ENCODE measurements at regions not wholly inside any gene's neighbourhood (a gene's known extent, or its start where the extent isn't known, plus 50 kb on each side); places are given as distances from the start of the nearest gene placed in this dataset.

DNA sequence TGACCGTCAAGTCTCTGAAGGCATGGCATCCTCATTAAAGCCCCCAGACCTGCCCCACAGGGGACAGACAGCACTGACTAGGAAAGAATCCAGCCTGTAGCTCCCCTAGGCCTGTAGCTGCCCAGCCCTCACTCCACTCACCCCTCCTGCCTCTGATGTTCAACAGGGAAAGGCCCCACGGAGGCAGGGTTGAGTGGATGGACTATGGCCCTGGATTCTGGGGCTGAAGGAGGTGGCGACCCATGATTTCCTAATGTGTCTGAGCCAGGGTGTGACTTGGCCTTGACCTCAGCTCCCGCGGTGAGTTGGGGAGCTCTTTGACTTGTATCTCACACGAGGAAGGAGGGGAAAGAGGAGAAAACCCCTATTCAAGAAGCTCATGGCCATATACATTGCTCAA is 238.5 kb upstream of the CSF3R start:
- H2BK15ac ChIP-seq (replicated peaks; ENCODE audit: low read depth): no peak overlapping the region
- no peak overlapping the region for H3K18ac ChIP-seq (ENCODE audit: low read length)
- H3K56ac ChIP-seq (ENCODE audit: low read length): no peak overlapping the region
- no peak overlapping the region for H2BK5ac ChIP-seq (ENCODE audit: low read length)
- no peaks in the 10 kb centered on the region for H3K79me2 ChIP-seq (ENCODE audit: control insufficient read depth, insufficient read depth, low read length)
- H3K79me1 ChIP-seq (ENCODE audit: low read length): no peaks in the 10 kb centered on the region
- H3K27ac ChIP-seq (ENCODE audit: low read depth, low read length): no peak overlapping the region
- H4K8ac ChIP-seq (ENCODE audit: low read depth, low read length): no peak overlapping the region
- no peak overlapping the region for H3K9ac ChIP-seq (ENCODE audit: low read length)
- no peak overlapping the region for H3K4me2 ChIP-seq (ENCODE audit: low read length)
- no peaks in the 10 kb centered on the region for H3K4me1 ChIP-seq (ENCODE audit: control insufficient read depth, low read depth, low read length)
- no peak overlapping the region for H3K4me3 ChIP-seq (ENCODE audit: low read length)
- no peak overlapping the region for H3K4ac ChIP-seq (ENCODE audit: low read depth, low read length)
- no CpG with 5 or more reads among the region's 6 CpGs for WGBS (ENCODE audit: extremely low coverage, insufficient coverage, low lambda C conversion rate)
- no peaks in the 10 kb centered on the region for H3K27me3 ChIP-seq (ENCODE audit: insufficient read depth, low read length, poor library complexity)
- H2AK5ac ChIP-seq (ENCODE audit: low read length): no peak overlapping the region
- no peak overlapping the region for H4K5ac ChIP-seq (ENCODE audit: low read length)
- no peak overlapping the region for H2BK120ac ChIP-seq (ENCODE audit: low read depth, low read length)
- DNase-seq: no peak
- H3K23ac ChIP-seq (ENCODE audit: low read length): no peak overlapping the region
- no peaks in the 10 kb centered on the region for H3K36me3 ChIP-seq (ENCODE audit: control insufficient read depth, insufficient read depth, low read length)

DNA sequence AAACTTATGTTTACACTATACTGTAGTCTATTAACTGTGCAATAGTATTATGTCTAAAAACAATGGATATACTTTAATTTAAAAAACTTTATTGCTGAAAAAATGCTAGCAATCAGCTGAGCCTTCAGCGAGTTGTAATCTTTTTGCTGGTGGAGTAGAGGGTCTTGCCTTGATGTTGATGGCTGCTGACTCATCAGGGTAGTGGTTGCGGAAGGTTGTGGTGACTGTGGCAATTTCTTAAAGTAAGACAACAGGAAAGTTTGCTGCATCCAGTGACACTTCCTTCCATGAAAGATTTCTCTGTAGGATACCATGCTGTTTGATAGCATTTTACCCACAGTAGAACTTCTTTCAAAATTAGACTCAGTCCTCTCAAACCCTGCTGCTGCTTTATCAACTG is 234.7 kb upstream of the CSF3R start:
- H3K79me1 ChIP-seq (ENCODE audit: low read length): no peaks in the 10 kb centered on the region
- no peak overlapping the region for H4K8ac ChIP-seq (ENCODE audit: low read depth, low read length)
- no peak overlapping the region for H2BK5ac ChIP-seq (ENCODE audit: low read length)
- no peaks in the 10 kb centered on the region for H3K27me3 ChIP-seq (ENCODE audit: insufficient read depth, low read length, poor library complexity)
- H3K9ac ChIP-seq (ENCODE audit: low read length): no peak overlapping the region
- H2BK15ac ChIP-seq (replicated peaks; ENCODE audit: low read depth): no peak overlapping the region
- H3K27ac ChIP-seq (ENCODE audit: low read depth, low read length): no peak overlapping the region
- DNase-seq: no peak
- H3K18ac ChIP-seq (ENCODE audit: low read length): no peak overlapping the region
- H4K5ac ChIP-seq (ENCODE audit: low read length): no peak overlapping the region
- no peak overlapping the region for H3K4ac ChIP-seq (ENCODE audit: low read depth, low read length)
- no peaks in the 10 kb centered on the region for H3K36me3 ChIP-seq (ENCODE audit: control insufficient read depth, insufficient read depth, low read length)
- no peaks in the 10 kb centered on the region for H3K4me1 ChIP-seq (ENCODE audit: control insufficient read depth, low read depth, low read length)
- no peak overlapping the region for H3K56ac ChIP-seq (ENCODE audit: low read length)
- no peak overlapping the region for H2BK120ac ChIP-seq (ENCODE audit: low read depth, low read length)
- no peak overlapping the region for H3K23ac ChIP-seq (ENCODE audit: low read length)
- no peak overlapping the region for H3K4me2 ChIP-seq (ENCODE audit: low read length)
- WGBS (ENCODE audit: extremely low coverage, insufficient coverage, low lambda C conversion rate): no CpG with 5 or more reads among the region's 2 CpGs
- no peak overlapping the region for H3K4me3 ChIP-seq (ENCODE audit: low read length)
- H3K79me2 ChIP-seq (ENCODE audit: control insufficient read depth, insufficient read depth, low read length): no peaks in the 10 kb centered on the region
- H2AK5ac ChIP-seq (ENCODE audit: low read length): no peak overlapping the region

DNA sequence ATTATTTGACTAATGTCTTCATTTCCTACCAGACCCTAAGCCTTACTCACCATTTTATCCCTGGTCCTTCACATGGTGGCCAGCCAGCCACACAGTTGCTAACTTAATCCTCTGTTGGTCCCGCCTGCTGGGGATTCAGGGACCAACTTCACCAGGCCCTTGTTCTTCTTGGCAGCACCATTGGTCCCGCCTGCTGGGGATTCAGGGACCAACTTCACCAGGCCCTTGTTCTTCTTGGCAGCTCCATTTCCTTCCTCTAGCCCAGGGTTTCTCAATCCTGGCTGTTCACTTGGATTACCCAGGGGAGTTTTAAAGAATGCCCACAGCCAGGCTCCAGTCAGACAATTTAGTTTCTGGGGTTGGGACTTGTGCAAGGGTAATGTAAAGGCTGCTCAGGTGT is 233.1 kb upstream of the CSF3R start:
- Histone ChIP-seq H2AK5ac (ENCODE audit: low read length) (no peak overlapping the region), H3K9ac (ENCODE audit: low read length) (no peak overlapping the region), H3K79me2 (ENCODE audit: control insufficient read depth, insufficient read depth, low read length) (no peaks in the 10 kb centered on the region), H3K4ac (ENCODE audit: low read depth, low read length) (no peak overlapping the region), H3K27ac (ENCODE audit: low read depth, low read length) (no peak overlapping the region), H2BK120ac (ENCODE audit: low read depth, low read length) (no peak overlapping the region), H4K8ac (ENCODE audit: low read depth, low read length) (no peak overlapping the region), H2BK5ac (ENCODE audit: low read length) (no peak overlapping the region), H4K5ac (ENCODE audit: low read length) (no peak overlapping the region), H3K4me1 (ENCODE audit: control insufficient read depth, low read depth, low read length) (peaks cover 6% of the 10 kb centered on the region), H2BK15ac (replicated peaks; ENCODE audit: low read depth) (no peak overlapping the region), H3K56ac (ENCODE audit: low read length) (no peak overlapping the region), H3K18ac (ENCODE audit: low read length) (no peak overlapping the region), H3K4me2 (ENCODE audit: low read length) (no peak overlapping the region), H3K79me1 (ENCODE audit: low read length) (no peaks in the 10 kb centered on the region), H3K27me3 (ENCODE audit: insufficient read depth, low read length, poor library complexity) (no peaks in the 10 kb centered on the region), H3K23ac (ENCODE audit: low read length) (no peak overlapping the region), H3K4me3 (ENCODE audit: low read length) (no peak overlapping the region), H3K36me3 (ENCODE audit: control insufficient read depth, insufficient read depth, low read length) (no peaks in the 10 kb centered on the region)
- WGBS (ENCODE audit: extremely low coverage, insufficient coverage, low lambda C conversion rate): no CpG with 5 or more reads among the region's 2 CpGs
- DNase-seq: no peak

DNA sequence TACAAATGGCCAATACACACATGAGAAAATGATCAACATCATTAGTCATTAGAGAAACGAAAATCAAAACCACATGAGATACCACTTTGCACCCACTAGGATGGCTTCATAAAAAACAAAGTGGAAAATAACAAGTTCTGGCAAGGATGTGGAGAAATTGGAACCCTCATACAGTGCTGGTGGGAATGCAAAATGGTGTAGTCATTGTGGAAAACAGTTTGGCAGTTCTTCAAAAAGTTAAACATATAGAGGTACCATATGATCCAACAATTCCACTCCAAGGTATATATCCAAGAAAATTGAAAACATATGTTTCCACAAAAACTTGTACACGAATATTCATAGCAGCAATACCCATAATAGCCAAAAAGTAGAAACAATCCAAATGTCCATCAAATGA is 231.6 kb upstream of the CSF3R start:
- Histone ChIP-seq H3K79me1 (ENCODE audit: low read length) (no peaks in the 10 kb centered on the region), H3K4ac (ENCODE audit: low read depth, low read length) (no peak overlapping the region), H3K79me2 (ENCODE audit: control insufficient read depth, insufficient read depth, low read length) (no peaks in the 10 kb centered on the region), H2BK15ac (replicated peaks; ENCODE audit: low read depth) (no peak overlapping the region), H2BK5ac (ENCODE audit: low read length) (no peak overlapping the region), H3K56ac (ENCODE audit: low read length) (no peak overlapping the region), H3K4me3 (ENCODE audit: low read length) (no peak overlapping the region), H2AK5ac (ENCODE audit: low read length) (no peak overlapping the region), H3K27me3 (ENCODE audit: insufficient read depth, low read length, poor library complexity) (no peaks in the 10 kb centered on the region), H3K27ac (ENCODE audit: low read depth, low read length) (no peak overlapping the region), H3K23ac (ENCODE audit: low read length) (no peak overlapping the region), H4K8ac (ENCODE audit: low read depth, low read length) (no peak overlapping the region), H3K9ac (ENCODE audit: low read length) (no peak overlapping the region), H3K36me3 (ENCODE audit: control insufficient read depth, insufficient read depth, low read length) (no peaks in the 10 kb centered on the region), H4K5ac (ENCODE audit: low read length) (no peak overlapping the region), H3K4me2 (ENCODE audit: low read length) (no peak overlapping the region), H3K4me1 (ENCODE audit: control insufficient read depth, low read depth, low read length) (peaks cover 9% of the 10 kb centered on the region), H2BK120ac (ENCODE audit: low read depth, low read length) (no peak overlapping the region), H3K18ac (ENCODE audit: low read length) (no peak overlapping the region)
- no CpG with 5 or more reads among the region's 2 CpGs for WGBS (ENCODE audit: extremely low coverage, insufficient coverage, low lambda C conversion rate)
- no peak for DNase-seq

DNA sequence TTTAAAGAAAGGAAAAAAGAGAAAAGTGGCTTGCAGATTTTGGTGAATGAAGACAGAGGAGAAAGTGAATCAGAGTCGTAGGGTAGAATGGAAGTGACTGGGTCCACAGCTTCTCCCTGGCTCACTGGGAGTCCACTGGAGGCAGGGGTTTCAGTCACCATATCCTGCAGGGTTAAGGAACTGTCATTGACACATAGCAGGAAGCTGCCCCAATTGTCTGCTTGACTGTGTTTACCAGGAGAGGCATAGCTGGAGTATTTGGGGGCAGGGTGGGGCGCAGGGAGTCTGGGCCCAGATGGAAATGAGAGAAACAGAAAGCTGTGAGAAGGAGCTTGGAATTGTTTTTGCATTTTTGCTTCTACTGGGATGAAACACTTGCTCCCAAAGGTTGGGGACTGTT is 228.8 kb upstream of the CSF3R start:
- no peak overlapping the region for H2BK5ac ChIP-seq (ENCODE audit: low read length)
- H3K79me1 ChIP-seq (ENCODE audit: low read length): no peaks in the 10 kb centered on the region
- peak overlapping the region; percentile 51 for H3K18ac ChIP-seq (ENCODE audit: low read length)
- H3K36me3 ChIP-seq (ENCODE audit: control insufficient read depth, insufficient read depth, low read length): no peaks in the 10 kb centered on the region
- peak overlapping the region; percentile 23 for H3K27ac ChIP-seq (ENCODE audit: low read depth, low read length)
- H3K27me3 ChIP-seq (ENCODE audit: insufficient read depth, low read length, poor library complexity): no peaks in the 10 kb centered on the region
- H3K4me2 ChIP-seq (ENCODE audit: low read length): no peak overlapping the region
- peaks cover 9% of the 10 kb centered on the region for H3K4me1 ChIP-seq (ENCODE audit: control insufficient read depth, low read depth, low read length)
- no peak overlapping the region for H4K8ac ChIP-seq (ENCODE audit: low read depth, low read length)
- no peak overlapping the region for H3K56ac ChIP-seq (ENCODE audit: low read length)
- H3K9ac ChIP-seq (ENCODE audit: low read length): no peak overlapping the region
- H2AK5ac ChIP-seq (ENCODE audit: low read length): no peak overlapping the region
- H2BK120ac ChIP-seq (ENCODE audit: low read depth, low read length): no peak overlapping the region
- H3K4ac ChIP-seq (ENCODE audit: low read depth, low read length): no peak overlapping the region
- no peaks in the 10 kb centered on the region for H3K79me2 ChIP-seq (ENCODE audit: control insufficient read depth, insufficient read depth, low read length)
- H3K23ac ChIP-seq (ENCODE audit: low read length): no peak overlapping the region
- WGBS (ENCODE audit: extremely low coverage, insufficient coverage, low lambda C conversion rate): no CpG with 5 or more reads among the region's 2 CpGs
- H3K4me3 ChIP-seq (ENCODE audit: low read length): no peak overlapping the region
- no peak overlapping the region for H4K5ac ChIP-seq (ENCODE audit: low read length)
- peak; percentile 64 for DNase-seq
- H2BK15ac ChIP-seq (replicated peaks; ENCODE audit: low read depth): no peak overlapping the region

DNA sequence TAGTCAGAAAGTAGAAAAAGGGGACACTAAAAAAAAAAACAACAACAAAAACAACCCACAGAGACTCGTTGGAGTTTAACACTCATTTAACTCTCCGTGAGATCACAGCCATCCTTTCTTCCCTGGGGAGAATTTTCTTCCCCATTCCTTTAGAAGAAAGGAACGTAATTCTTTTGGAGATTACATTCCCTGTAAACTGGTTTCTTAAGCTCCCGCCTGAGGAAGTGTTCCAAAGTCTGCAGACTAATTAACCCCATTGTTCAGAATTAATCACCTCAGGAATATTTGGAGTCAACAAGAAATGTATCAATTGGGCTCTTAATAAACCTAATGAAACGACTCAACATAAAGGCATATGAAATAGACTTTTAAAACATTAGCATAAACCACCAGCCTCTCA is 228.2 kb upstream of the CSF3R start:
- Histone ChIP-seq H3K27ac (ENCODE audit: low read depth, low read length) (no peak overlapping the region), H3K56ac (ENCODE audit: low read length) (no peak overlapping the region), H3K27me3 (ENCODE audit: insufficient read depth, low read length, poor library complexity) (no peaks in the 10 kb centered on the region), H3K9ac (ENCODE audit: low read length) (no peak overlapping the region), H2AK5ac (ENCODE audit: low read length) (no peak overlapping the region), H2BK5ac (ENCODE audit: low read length) (no peak overlapping the region), H3K23ac (ENCODE audit: low read length) (no peak overlapping the region), H2BK120ac (ENCODE audit: low read depth, low read length) (no peak overlapping the region), H4K5ac (ENCODE audit: low read length) (no peak overlapping the region), H3K4me2 (ENCODE audit: low read length) (no peak overlapping the region), H3K79me2 (ENCODE audit: control insufficient read depth, insufficient read depth, low read length) (no peaks in the 10 kb centered on the region), H3K79me1 (ENCODE audit: low read length) (no peaks in the 10 kb centered on the region), H2BK15ac (replicated peaks; ENCODE audit: low read depth) (no peak overlapping the region), H3K4ac (ENCODE audit: low read depth, low read length) (no peak overlapping the region), H3K4me1 (ENCODE audit: control insufficient read depth, low read depth, low read length) (peaks cover 9% of the 10 kb centered on the region), H4K8ac (ENCODE audit: low read depth, low read length) (no peak overlapping the region), H3K36me3 (ENCODE audit: control insufficient read depth, insufficient read depth, low read length) (no peaks in the 10 kb centered on the region), H3K18ac (ENCODE audit: low read length) (no peak overlapping the region), H3K4me3 (ENCODE audit: low read length) (no peak overlapping the region)
- DNase-seq: peak; percentile 67
- WGBS (ENCODE audit: extremely low coverage, insufficient coverage, low lambda C conversion rate): no CpG with 5 or more reads among the region's 5 CpGs
